RWPE2 (cell line): ENCODE measurements at regions not wholly inside any gene's neighbourhood (a gene's known extent, or its start where the extent isn't known, plus 50 kb on each side); places are given as distances from the start of the nearest gene placed in this dataset.

Source experiments
- ATAC-seq: fragments of 200-7000 bp; cut with Tn5 transposase; 3 replicates; pipeline ENCODE4 v1.9.1; 2021; ENCODE audit warnings: low read depth
- DNase-seq: peaks from one replicate; pipeline ENCODE4 v3.0.0-alpha.2; 2020; ENCODE audit warnings: low spot score
- H3K27ac ChIP-seq: fragments of 450-650 bp; 2 replicates; pipeline ENCODE4 v1.5.1; 2017; ENCODE audit warnings: mild to moderate bottlenecking; ENCODE audit not compliant: poor library complexity, severe bottlenecking
- H3K27me3 ChIP-seq: fragments of 250-450 bp; sonication (Bioruptor Pico); 2 replicates; pipeline ENCODE4 v1.5.1; 2021; ENCODE audit warnings: mild to moderate bottlenecking, moderate library complexity; ENCODE audit not compliant: insufficient read depth, poor library complexity, severe bottlenecking
- H3K36me3 ChIP-seq: fragments of 250-450 bp; sonication (Bioruptor Pico); 2 replicates; pipeline ENCODE4 v1.5.1; 2020; ENCODE audit warnings: low read depth, mild to moderate bottlenecking, moderate library complexity
- H3K4me1 ChIP-seq: fragments of 250-450 bp; sonication (Bioruptor Pico); 2 replicates; pipeline ENCODE4 v1.5.1; 2021; ENCODE audit warnings: mild to moderate bottlenecking, moderate library complexity; ENCODE audit not compliant: insufficient read depth, poor library complexity, severe bottlenecking
- H3K4me3 ChIP-seq: fragments of 250-450 bp; sonication (Bioruptor Pico); 2 replicates; pipeline ENCODE4 v1.5.1; 2021; ENCODE audit warnings: mild to moderate bottlenecking, moderate library complexity; ENCODE audit not compliant: severe bottlenecking
- H3K9me3 ChIP-seq: fragments of 250-450 bp; sonication (Bioruptor Pico); 2 replicates; pipeline ENCODE4 v1.5.1; 2021; ENCODE audit warnings: mild to moderate bottlenecking, moderate library complexity; ENCODE audit not compliant: severe bottlenecking
- TF ChIP-seq, protein P1 (sequence below): fragments of 450-650 bp; IDR thresholded peaks from one replicate; pipeline ENCODE4 v1.5.1; 2017; ENCODE audit warnings: mild to moderate bottlenecking, moderate library complexity; ENCODE audit not compliant: poor library complexity, severe bottlenecking

- Histone ChIP-seq H3K4me1 (no peaks in the 10 kb centered on the region), H3K27me3 (no peaks in the 10 kb centered on the region), H3K9me3 (no peaks in the 10 kb centered on the region), H3K36me3 (no peaks in the 10 kb centered on the region), H3K27ac (no peak overlapping the region), H3K4me3 (no peak overlapping the region)
- no peak for DNase-seq
- TF ChIP-seq, protein P1, sequence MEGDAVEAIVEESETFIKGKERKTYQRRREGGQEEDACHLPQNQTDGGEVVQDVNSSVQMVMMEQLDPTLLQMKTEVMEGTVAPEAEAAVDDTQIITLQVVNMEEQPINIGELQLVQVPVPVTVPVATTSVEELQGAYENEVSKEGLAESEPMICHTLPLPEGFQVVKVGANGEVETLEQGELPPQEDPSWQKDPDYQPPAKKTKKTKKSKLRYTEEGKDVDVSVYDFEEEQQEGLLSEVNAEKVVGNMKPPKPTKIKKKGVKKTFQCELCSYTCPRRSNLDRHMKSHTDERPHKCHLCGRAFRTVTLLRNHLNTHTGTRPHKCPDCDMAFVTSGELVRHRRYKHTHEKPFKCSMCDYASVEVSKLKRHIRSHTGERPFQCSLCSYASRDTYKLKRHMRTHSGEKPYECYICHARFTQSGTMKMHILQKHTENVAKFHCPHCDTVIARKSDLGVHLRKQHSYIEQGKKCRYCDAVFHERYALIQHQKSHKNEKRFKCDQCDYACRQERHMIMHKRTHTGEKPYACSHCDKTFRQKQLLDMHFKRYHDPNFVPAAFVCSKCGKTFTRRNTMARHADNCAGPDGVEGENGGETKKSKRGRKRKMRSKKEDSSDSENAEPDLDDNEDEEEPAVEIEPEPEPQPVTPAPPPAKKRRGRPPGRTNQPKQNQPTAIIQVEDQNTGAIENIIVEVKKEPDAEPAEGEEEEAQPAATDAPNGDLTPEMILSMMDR: no peak
- ATAC-seq: no peak
Observed at GRCh38 chr21:34198231-34199120, 125.1 kb downstream of the MRPS6 start.

DNA sequence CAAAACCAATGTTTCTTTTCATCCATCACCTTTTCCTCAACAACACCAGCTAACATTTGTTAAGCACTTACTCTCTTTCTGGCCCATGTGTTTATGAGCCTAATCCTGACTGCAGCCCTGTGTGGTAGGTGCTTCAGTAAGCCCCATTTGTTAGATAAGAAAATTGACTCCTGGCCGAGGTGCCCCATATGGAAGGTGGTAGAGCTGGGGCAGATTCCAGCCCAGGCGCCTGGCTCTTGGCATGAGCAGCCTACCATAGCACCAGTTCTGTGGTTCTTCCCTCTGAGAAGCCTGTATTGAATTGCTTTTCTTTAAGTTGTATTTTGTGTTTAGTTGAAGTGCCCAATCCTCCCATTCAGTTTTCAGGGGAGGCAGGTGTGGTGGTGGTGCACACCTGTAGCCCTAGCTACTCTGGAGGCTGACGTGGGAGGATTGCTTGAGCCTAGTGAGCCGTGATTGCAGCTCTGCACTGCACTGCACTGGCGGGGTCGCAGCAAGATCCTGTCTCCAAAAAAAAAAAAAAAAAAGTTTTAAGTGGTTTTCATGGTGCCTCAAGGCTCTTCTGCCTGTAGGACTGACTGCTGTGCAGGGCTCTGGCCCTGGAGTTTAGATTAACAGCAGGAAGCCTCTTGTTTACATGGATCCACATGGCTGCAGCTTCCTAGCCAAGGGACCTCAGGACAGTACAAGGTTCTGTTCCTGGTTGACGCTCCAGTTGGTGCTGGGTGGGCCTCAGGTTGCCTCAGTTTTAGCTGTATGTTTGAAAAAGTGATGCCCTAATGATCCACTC lies 125.9 kb downstream of the MRPS6 start:
- H3K27ac ChIP-seq: no peak overlapping the region

DNA sequence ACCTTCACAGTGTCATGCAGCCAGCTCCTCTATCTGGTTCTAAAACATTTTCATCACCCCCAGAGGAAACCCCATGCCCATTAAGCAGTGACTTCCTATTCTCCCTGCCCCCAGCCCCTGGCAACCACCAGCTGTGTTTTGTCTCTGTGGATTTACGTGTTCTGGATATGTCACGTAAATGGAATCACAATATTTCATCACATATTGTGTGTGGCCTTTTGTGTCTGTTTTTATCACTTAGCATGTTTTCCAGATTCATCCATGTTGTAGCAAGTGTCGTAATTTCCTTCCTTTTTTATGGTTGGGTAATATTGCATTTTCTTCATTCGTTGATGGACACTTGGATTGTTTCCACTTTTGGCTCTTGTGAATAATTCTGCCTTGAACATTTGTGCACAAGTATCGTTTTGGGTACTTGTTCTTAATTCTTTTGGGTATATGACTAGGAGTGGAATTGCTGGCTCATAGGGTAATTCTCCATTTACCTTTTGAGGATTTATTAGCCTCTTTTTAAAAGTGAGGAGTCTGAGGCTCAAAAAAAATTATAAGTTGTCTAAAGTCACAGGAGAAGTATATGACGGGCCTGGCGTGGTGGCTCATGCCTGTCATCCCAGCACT lies 127.0 kb downstream of the MRPS6 start:
- Histone ChIP-seq H3K27me3 (no peaks in the 10 kb centered on the region), H3K4me3 (no peak overlapping the region), H3K9me3 (no peaks in the 10 kb centered on the region), H3K27ac (no peak overlapping the region), H3K36me3 (no peaks in the 10 kb centered on the region), H3K4me1 (no peaks in the 10 kb centered on the region)
- TF ChIP-seq, protein P1: no peak
- DNase-seq (no peak), ATAC-seq (no peak)

More for the DNA sequence above, 125.9 kb downstream of the MRPS6 start:
- Histone ChIP-seq H3K27me3 (no peaks in the 10 kb centered on the region), H3K9me3 (no peaks in the 10 kb centered on the region), H3K36me3 (no peaks in the 10 kb centered on the region), H3K4me1 (no peaks in the 10 kb centered on the region), H3K4me3 (no peak overlapping the region)
- DNase-seq (no peak), ATAC-seq (no peak)
- TF ChIP-seq, protein P1: no peak

DNA sequence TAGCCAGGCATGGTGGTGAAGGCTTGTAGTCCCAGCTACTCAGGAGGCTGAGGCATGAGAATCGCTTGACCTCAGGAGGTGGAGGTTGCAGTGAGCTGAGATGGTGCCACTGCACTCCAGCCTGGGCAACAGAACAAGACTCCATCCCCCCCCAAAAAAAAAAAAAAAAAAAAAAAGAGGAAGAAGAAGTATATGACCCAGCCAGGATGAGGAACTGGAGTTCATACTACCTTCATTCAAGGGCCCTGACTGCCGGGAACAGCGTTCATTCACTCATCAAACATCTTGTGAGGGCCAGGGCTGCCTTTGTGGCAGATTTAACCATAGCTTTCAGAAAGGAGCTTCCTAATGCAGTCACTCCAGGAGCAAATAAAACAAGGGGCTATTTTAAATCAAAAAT lies 127.6 kb downstream of the MRPS6 start:
- Histone ChIP-seq H3K4me1 (no peaks in the 10 kb centered on the region), H3K27me3 (no peaks in the 10 kb centered on the region), H3K4me3 (no peak overlapping the region), H3K27ac (no peak overlapping the region), H3K36me3 (no peaks in the 10 kb centered on the region), H3K9me3 (no peaks in the 10 kb centered on the region)
- no peak for ATAC-seq
- TF ChIP-seq, protein P1: no peak
- DNase-seq: no peak
